HG03354 (cell line): ENCODE measurements at regions not wholly inside any gene's neighbourhood (a gene's known extent, or its start where the extent isn't known, plus 50 kb on each side); places are given as distances from the start of the nearest gene placed in this dataset.

Experiments
- ATAC-seq: cut with Tn5 transposase; IDR thresholded peaks from one replicate; pipeline ENCODE4 v1.9.1; 2021; ENCODE audit warnings: mild to moderate bottlenecking; ENCODE audit not compliant: unreplicated experiment, poor library complexity, severe bottlenecking

- no peak for ATAC-seq
Observed at GRCh38 chr11:95589893-95590612, 199.5 kb downstream of the FAM76B start.

GRCh38 chr11:95588821-95589220 is 200.8 kb downstream of the FAM76B start:
- ATAC-seq, result no peak

GRCh38 chr11:95586661-95587060 is 202.9 kb downstream of the FAM76B start:
- ATAC-seq, result no peak

GRCh38 chr11:95586155-95586554 is 203.4 kb downstream of the FAM76B start:
- no peak for ATAC-seq

GRCh38 chr11:95585752-95586077 is 203.9 kb downstream of the FAM76B start:
- ATAC-seq, result no peak

GRCh38 chr11:95585069-95585751 is 204.4 kb downstream of the FAM76B start:
- ATAC-seq, result no peak

GRCh38 chr11:95584589-95584988 is 205.0 kb downstream of the FAM76B start:
- ATAC-seq, result peak; percentile 82

- ATAC-seq, result peak; percentile 14
Observed at GRCh38 chr11:95584180-95584579, 205.4 kb downstream of the FAM76B start.

- no peak for ATAC-seq
Observed at GRCh38 chr11:95577716-95578460, 211.7 kb downstream of the FAM76B start.

- ATAC-seq, result no peak
Observed at GRCh38 chr11:95576146-95576845, 213.3 kb downstream of the FAM76B start.

- ATAC-seq, result no peak
Observed at GRCh38 chr11:95575517-95575916, 214.1 kb downstream of the FAM76B start.

- ATAC-seq, result no peak
Observed at GRCh38 chr11:95571718-95572260, 217.8 kb downstream of the FAM76B start.

GRCh38 chr11:95570845-95571244 is 218.7 kb downstream of the FAM76B start:
- ATAC-seq, result no peak

- no peak for ATAC-seq
Observed at GRCh38 chr11:95569207-95569606, 220.4 kb downstream of the FAM76B start.

GRCh38 chr11:95568281-95568680 is 221.3 kb downstream of the FAM76B start:
- ATAC-seq, result no peak

- ATAC-seq, result no peak
Observed at GRCh38 chr11:95567685-95568084, 221.9 kb downstream of the FAM76B start.

- no peak for ATAC-seq
Observed at GRCh38 chr11:95566211-95566610, 223.4 kb downstream of the FAM76B start.

- ATAC-seq, result no peak
Observed at GRCh38 chr11:95565724-95566141, 223.8 kb downstream of the FAM76B start.

GRCh38 chr11:95563859-95564258 is 225.7 kb downstream of the FAM76B start:
- ATAC-seq, result no peak

GRCh38 chr11:95563173-95563572 is 226.4 kb downstream of the FAM76B start:
- ATAC-seq, result no peak
